ENCODE measurements at regions not wholly inside any gene's neighbourhood (a gene's known extent, or its start where the extent isn't known, plus 50 kb on each side); places are given as distances from the start of the nearest gene placed in this dataset.
"Not testable (repeated sequence)": the region's sequence is repeated elsewhere in the genome, so short reads cannot be mapped to it uniquely, and the experiment has no call there.

DNA sequence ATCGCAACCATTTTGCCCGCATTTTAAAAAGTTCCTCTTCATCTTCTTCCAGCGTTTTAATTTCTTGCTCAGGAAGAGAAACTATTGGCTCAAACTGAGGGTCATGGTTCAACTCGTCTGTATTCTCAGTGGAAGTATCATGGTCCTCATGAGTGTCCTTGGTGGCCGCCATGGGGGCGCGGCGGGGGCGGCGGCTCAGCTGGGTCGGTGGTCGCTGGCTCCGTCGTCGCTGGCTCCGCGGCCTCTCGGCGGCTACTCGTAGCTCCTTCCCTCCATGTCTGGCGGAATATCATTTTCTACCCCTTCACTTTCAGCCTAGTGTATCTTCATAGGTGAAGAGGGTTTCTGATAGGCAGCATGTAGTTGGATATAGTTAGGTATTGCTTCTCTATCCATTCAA, 492.0 kb upstream of the MAGEB18 start:
- DNase-seq, result no peak

DNA sequence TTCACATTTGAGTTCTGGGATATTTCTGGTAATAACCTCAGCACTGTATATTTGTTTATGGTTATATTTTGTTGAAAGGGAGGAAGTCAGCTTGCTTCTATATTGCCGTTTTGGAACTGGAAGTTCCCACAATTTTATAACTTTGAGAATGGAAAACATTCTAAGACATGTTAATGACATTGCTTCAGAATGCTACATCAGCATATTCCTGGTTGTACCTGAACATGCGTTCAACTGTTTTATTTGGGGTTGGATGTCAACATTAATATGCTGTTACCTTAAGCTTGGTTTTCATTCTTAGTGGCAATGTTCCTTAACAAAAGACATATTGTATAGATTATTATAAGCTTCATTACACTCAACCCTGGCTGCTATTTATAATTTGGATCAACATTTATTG, 489.4 kb upstream of the MAGEB18 start:
- DNase-seq, result no peak

GRCh38 chrX:25650216-25650820, 487.8 kb upstream of the MAGEB18 start:
- no peak for DNase-seq

GRCh38 chrX:25659317-25659716, 478.8 kb upstream of the MAGEB18 start:
- no peak for DNase-seq

- DNase-seq, result no peak
These were observed 474.4 kb upstream of the MAGEB18 start for GRCh38 chrX:25663701-25664100.

GRCh38 chrX:25665431-25665830, 472.7 kb upstream of the MAGEB18 start:
- no peak for DNase-seq

DNA sequence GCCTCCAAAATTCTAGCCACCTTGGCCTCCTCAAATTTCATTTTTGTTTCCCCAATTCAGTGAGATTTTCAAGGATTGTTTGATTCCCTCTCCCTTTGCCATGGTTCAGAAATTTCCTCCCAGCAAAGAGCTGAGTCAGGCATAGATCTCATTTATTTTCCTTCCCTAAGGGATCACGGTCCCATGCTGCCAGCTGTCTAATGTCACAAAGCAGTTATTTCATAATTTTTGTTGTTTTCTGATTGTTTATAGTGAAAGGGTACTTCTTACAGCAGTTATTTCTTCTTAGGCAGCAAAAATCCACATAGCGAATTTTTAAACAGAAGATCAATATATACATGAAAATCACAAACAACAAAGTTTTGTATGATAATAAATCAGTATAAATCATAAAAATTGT, 470.5 kb upstream of the MAGEB18 start:
- DNase-seq, result no peak

DNA sequence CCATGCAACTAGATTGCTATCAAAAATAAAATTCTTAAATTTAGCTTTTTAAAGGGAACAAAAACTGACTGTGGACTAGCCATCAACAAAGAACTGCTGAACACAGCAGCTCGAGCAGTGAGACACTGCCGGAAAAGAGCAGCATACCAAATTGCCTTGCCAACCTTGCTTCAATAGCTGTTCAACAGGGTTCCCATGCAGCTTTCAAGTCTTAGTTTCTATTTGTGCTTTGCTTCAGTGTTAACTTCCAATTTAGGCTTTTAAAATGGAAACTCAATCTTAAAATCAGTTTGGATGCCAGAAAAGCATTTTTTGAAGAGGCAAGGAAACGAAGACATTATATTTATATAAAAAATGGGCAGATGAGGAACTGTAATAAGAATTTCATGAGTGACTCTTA, 463.4 kb upstream of the MAGEB18 start:
- DNase-seq, result no peak

DNA sequence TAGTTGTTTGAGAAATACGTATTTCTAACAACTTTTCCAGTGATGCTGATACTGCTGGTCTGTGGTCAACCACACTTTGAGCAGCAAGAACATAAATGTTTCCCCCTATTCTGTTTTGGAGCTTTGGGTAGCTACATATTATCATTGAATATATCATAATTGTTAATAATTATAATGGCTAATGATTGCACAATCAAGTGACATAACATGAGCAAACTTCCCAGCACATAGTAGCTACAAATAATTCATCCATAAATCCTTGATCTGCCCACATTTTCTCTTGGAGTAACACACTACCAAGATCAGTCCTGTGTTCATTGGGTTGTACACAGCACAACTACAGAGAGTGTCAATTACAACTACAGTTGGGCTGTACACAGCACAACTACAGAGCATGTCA, 436.3 kb upstream of the MAGEB18 start:
- DNase-seq, result no peak

- no peak for DNase-seq
These were observed 421.0 kb upstream of the MAGEB18 start for GRCh38 chrX:25717122-25717521.

GRCh38 chrX:25721564-25721963, 416.6 kb upstream of the MAGEB18 start:
- no peak for DNase-seq

- no peak for DNase-seq
These were observed 411.6 kb upstream of the MAGEB18 start for GRCh38 chrX:25726539-25726938.

- no peak for DNase-seq
These were observed 405.0 kb upstream of the MAGEB18 start for GRCh38 chrX:25733148-25733547.

DNA sequence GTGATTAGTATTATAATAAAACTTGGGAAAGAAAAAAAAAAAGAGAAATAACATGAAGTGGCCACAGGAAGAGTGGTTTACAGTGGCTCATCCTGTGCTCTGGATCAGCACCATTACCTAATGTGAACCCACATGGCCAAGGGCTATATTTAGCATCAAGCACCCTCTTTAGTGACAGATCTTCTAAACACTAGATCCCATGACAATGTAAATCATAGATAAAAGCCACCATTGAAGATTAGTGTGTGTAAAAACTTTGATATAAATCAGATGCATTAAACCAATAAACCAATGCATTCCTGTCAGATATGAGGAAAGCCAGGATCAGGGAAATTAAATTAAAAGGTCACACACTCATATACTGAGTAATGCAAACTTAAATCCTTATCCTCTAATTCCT, 400.6 kb upstream of the MAGEB18 start:
- no peak for DNase-seq

- no peak for DNase-seq
These were observed 395.8 kb upstream of the MAGEB18 start for GRCh38 chrX:25742334-25742733.

DNA sequence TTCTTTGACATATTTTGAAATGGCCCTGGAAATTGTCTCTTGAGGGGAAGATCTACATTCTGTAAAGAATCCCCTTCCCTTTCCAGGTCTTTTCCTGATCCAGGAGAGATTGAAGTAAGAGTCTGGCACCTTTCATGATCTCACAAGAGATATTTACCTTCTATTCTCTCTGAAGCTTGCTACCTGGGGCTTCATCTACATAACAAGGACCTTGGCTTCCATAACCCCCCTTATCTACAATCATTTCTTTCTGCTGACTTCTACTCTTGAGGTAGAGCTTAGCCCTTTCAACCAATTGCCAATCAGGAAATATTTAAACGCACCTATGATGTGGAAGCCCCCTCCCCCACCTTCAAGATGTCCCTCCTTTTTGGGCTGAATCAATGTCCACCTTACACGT, 383.7 kb upstream of the MAGEB18 start:
- DNase-seq, result no peak

- no peak for DNase-seq
These were observed 382.9 kb upstream of the MAGEB18 start for GRCh38 chrX:25755194-25755593.

DNA sequence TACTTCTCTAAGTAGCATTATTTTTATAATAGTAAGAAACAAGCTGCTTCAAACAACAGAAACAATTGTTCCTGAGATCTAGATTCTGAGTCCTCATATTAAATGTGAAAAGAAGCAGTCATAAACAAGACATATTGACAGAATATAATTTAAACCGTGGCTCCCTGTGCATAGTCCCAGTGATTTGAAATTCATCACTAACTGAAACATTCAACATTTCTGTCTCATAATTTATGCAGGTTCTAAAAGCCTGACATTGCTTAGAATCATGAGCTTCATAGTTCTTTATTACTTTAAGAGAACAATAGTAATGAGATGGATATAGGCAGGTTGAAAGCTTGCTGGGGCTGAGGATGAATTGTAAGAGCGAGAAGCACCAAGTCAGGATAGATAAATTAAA, 375.5 kb upstream of the MAGEB18 start:
- no peak for DNase-seq

GRCh38 chrX:25771853-25772252, 366.3 kb upstream of the MAGEB18 start:
- not testable (repeated sequence) for DNase-seq

DNA sequence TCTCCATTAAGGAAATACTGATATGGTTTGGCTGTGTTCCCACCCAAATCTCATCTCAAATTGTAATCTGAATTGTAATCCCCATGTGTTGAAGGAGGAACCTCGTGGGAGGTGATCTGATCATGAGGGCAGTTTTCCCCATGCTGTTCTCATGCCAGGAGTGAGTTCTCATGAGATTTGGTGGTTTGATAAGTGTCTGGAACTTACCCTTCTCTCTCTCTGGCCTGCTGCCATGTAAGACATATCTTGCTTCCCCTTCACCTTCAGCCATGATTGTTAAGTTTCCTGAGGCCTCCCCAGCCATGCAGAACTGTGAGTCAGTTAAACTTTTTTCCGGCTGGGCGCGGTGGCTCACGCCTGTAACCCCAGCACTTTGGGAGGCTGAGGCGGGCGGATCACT, 340.3 kb upstream of the MAGEB18 start:
- DNase-seq, result not testable (repeated sequence)

- DNase-seq, result no peak
These were observed 332.4 kb upstream of the MAGEB18 start for GRCh38 chrX:25805744-25806143.

- no peak for DNase-seq
These were observed 331.1 kb upstream of the MAGEB18 start for GRCh38 chrX:25807022-25807421.

GRCh38 chrX:25810202-25810601, 327.9 kb upstream of the MAGEB18 start:
- DNase-seq, result no peak

DNA sequence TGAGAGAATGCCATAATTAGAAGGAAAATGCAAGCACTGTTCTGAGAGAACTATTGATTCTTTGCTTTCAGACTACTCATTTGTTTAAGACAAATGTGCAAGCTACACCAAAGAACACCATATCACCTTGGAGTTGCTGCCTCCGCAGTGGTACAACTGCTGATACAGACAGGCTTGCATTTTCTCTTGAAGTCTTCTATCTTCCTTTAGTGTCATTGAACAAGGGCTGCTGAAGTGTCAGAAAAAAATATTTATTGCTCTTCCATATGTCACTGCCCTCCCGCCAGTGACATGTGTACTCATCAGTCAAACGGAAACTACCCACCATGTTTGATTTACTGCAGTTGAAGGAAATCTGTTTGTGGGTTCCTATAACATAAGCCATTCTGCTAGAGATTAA, 318.3 kb upstream of the MAGEB18 start:
- no peak for DNase-seq

DNA sequence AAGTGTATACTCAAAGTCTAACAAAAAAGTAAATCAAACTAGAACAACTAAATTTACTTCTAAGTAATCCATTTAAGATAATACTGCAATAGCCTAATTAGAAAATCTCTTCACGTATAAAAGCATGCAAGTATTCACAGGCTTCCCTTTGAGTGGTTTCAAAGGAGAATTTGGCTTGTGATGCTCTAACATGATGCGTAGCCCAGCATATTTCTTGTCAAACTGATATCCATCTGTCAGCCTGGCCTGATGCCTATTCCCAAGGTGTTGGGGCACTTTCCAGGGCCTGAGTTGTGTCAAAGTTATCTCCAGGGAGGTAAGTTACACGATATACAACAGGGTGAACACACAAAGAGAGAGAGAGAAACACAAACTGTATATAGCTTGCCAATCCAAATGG, 287.0 kb upstream of the MAGEB18 start:
- DNase-seq, result no peak

Measured in skin of body (tissue), 1 donor.